Endothelial cell (in vitro differentiated cells): ENCODE measurements at regions not wholly inside any gene's neighbourhood (a gene's known extent, or its start where the extent isn't known, plus 50 kb on each side); places are given as distances from the start of the nearest gene placed in this dataset.

Experiments used
- DNase-seq: peaks from one replicate; pipeline ENCODE4 v3.0.0; 2021; ENCODE audit warnings: low spot score
- H3K27ac Mint-ChIP-seq: one replicate; pipeline ENCODE4 v1.8.0; 2021; ENCODE audit warnings: mixed read lengths, inconsistent platforms; ENCODE audit not compliant: unreplicated experiment
- H3K27me3 Mint-ChIP-seq: one replicate; pipeline ENCODE4 v1.8.0; 2021; ENCODE audit warnings: mild to moderate bottlenecking, moderate library complexity, mixed read lengths, inconsistent platforms; ENCODE audit not compliant: unreplicated experiment
- H3K36me3 Mint-ChIP-seq: one replicate; pipeline ENCODE4 v1.8.0; 2021; ENCODE audit warnings: mild to moderate bottlenecking, low read depth, mixed read lengths, inconsistent platforms; ENCODE audit not compliant: unreplicated experiment
- H3K4me1 Mint-ChIP-seq: one replicate; pipeline ENCODE4 v1.8.0; 2021; ENCODE audit warnings: mild to moderate bottlenecking, mixed read lengths, inconsistent platforms; ENCODE audit not compliant: unreplicated experiment
- H3K4me3 Mint-ChIP-seq: one replicate; pipeline ENCODE4 v1.8.0; 2021; ENCODE audit warnings: mild to moderate bottlenecking, mixed read lengths, inconsistent platforms; ENCODE audit not compliant: unreplicated experiment
- H3K9me3 Mint-ChIP-seq: one replicate; pipeline ENCODE4 v1.8.0; 2021; ENCODE audit warnings: mixed read lengths, inconsistent platforms; ENCODE audit not compliant: unreplicated experiment
- CTCF ChIP-seq: fragments of 200-600 bp; sonication (generic); IDR thresholded peaks from one replicate; pipeline ENCODE4 v1.5.0; 2021; ENCODE audit warnings: antibody characterized with exemption; ENCODE audit not compliant: unreplicated experiment

- H3K27me3 Mint-ChIP-seq: peaks cover 2% of the 10 kb centered on the region
- no peak overlapping the region for H3K4me3 Mint-ChIP-seq
- no peak for TF ChIP-seq CTCF
- DNase-seq: no peak
- H3K27ac Mint-ChIP-seq: no peak overlapping the region
- peaks cover 6% of the 10 kb centered on the region for H3K4me1 Mint-ChIP-seq
- no peaks in the 10 kb centered on the region for H3K9me3 Mint-ChIP-seq
- H3K36me3 Mint-ChIP-seq: no peaks in the 10 kb centered on the region
Measured at GRCh38 chr20:16970776-16971175, 222.6 kb downstream of the OTOR start.

- Mint-ChIP-seq H3K9me3 (no peaks in the 10 kb centered on the region), H3K4me3 (no peak overlapping the region), H3K27me3 (peaks cover 2% of the 10 kb centered on the region), H3K27ac (no peak overlapping the region), H3K36me3 (no peaks in the 10 kb centered on the region), H3K4me1 (no peaks in the 10 kb centered on the region)
- no peak for DNase-seq
- TF ChIP-seq CTCF: no peak
Measured at GRCh38 chr20:16974080-16974854, 226.1 kb downstream of the OTOR start.

GRCh38 chr20:16974855-16975162 lies 226.7 kb downstream of the OTOR start:
- no peak overlapping the region for H3K27ac Mint-ChIP-seq
- H3K27me3 Mint-ChIP-seq: peaks cover 2% of the 10 kb centered on the region
- TF ChIP-seq CTCF: no peak
- no peak for DNase-seq
- no peaks in the 10 kb centered on the region for H3K36me3 Mint-ChIP-seq
- no peaks in the 10 kb centered on the region for H3K4me1 Mint-ChIP-seq
- H3K4me3 Mint-ChIP-seq: no peak overlapping the region
- H3K9me3 Mint-ChIP-seq: no peaks in the 10 kb centered on the region

GRCh38 chr20:16975682-16976081 lies 227.5 kb downstream of the OTOR start:
- peaks cover 2% of the 10 kb centered on the region for H3K27me3 Mint-ChIP-seq
- H3K9me3 Mint-ChIP-seq: no peaks in the 10 kb centered on the region
- no peak for TF ChIP-seq CTCF
- H3K4me1 Mint-ChIP-seq: no peaks in the 10 kb centered on the region
- no peak overlapping the region for H3K27ac Mint-ChIP-seq
- H3K4me3 Mint-ChIP-seq: no peak overlapping the region
- H3K36me3 Mint-ChIP-seq: no peaks in the 10 kb centered on the region
- DNase-seq: no peak

GRCh38 chr20:16978497-16978896 lies 230.3 kb downstream of the OTOR start:
- Mint-ChIP-seq H3K36me3 (no peaks in the 10 kb centered on the region), H3K9me3 (peaks cover 3% of the 10 kb centered on the region), H3K4me1 (no peaks in the 10 kb centered on the region), H3K27me3 (peaks cover 3% of the 10 kb centered on the region), H3K27ac (no peak overlapping the region), H3K4me3 (no peak overlapping the region)
- no peak for DNase-seq
- TF ChIP-seq CTCF: no peak
